OCI-LY1 (cell line): ENCODE measurements at regions not wholly inside any gene's neighbourhood (a gene's known extent, or its start where the extent isn't known, plus 50 kb on each side); places are given as distances from the start of the nearest gene placed in this dataset.

ENCODE experiments used
- EZH2 ChIP-seq: fragments of 200-600 bp; sonication (generic), shearing (Covaris generic); IDR thresholded peaks from 2 replicates; pipeline ENCODE4 v1.8.0; 2017; ENCODE audit warnings: borderline replicate concordance, mixed run types, mild to moderate bottlenecking, antibody characterized with exemption, low read length, moderate library complexity, mixed read lengths
- TF ChIP-seq, protein P1 (sequence below): fragments of 200-600 bp; sonication (generic), shearing (Covaris generic); IDR thresholded peaks from 2 replicates; pipeline ENCODE4 v1.5.1; 2017; ENCODE audit warnings: mild to moderate bottlenecking, antibody characterized with exemption, low read length, moderate library complexity, mixed read lengths

DNA sequence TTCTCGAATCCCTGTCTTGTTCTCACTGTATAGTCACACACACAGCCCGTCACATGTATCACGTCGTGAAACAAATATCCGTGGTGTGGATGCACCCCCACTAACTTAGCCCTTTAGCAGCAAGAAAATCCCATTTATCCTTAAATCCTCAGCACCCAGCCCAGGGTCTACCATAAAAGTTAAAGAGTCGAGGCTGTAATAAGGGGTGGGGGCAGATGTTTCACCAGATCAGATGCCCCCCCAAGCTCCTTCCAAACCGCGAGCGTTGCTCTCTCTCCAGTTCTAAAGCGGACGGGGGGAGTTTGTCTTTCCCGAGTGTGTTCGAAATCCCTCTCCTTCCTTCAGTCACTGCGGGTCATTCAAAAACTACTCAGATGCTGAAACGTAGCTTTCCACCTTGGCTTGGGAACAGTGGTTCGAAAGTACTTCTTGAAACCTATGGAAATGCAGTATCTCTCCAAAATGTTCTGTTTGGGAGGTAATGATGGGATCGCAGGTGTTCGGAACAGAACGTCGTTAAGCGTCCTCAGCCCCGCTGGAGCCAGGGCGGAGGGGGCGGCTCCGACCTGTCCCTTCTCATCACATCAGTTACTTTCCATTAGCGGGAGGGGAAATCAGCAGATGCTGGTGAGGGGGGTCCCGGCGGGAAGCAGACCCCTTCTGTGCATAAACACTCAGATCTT, 156.2 kb downstream of the BRD1 start:
- TF ChIP-seq, protein P1, sequence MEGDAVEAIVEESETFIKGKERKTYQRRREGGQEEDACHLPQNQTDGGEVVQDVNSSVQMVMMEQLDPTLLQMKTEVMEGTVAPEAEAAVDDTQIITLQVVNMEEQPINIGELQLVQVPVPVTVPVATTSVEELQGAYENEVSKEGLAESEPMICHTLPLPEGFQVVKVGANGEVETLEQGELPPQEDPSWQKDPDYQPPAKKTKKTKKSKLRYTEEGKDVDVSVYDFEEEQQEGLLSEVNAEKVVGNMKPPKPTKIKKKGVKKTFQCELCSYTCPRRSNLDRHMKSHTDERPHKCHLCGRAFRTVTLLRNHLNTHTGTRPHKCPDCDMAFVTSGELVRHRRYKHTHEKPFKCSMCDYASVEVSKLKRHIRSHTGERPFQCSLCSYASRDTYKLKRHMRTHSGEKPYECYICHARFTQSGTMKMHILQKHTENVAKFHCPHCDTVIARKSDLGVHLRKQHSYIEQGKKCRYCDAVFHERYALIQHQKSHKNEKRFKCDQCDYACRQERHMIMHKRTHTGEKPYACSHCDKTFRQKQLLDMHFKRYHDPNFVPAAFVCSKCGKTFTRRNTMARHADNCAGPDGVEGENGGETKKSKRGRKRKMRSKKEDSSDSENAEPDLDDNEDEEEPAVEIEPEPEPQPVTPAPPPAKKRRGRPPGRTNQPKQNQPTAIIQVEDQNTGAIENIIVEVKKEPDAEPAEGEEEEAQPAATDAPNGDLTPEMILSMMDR: no peak
- TF ChIP-seq EZH2: no peak
